ENCODE measurements at regions not wholly inside any gene's neighbourhood (a gene's known extent, or its start where the extent isn't known, plus 50 kb on each side); places are given as distances from the start of the nearest gene placed in this dataset.

GRCh38 chr4:125801924-125802323 is 487.2 kb downstream of the FAT4 start:
- no peak for TF ChIP-seq CTCF (IDR thresholded peaks at IDR 0.05; ENCODE audit: borderline replicate concordance, insufficient read depth, low read depth, low read length)
- H3K4me3 ChIP-seq (ENCODE audit: low read depth, low read length), result no peak overlapping the region

GRCh38 chr4:125808022-125808421 is 493.3 kb downstream of the FAT4 start:
- no peak for TF ChIP-seq CTCF (IDR thresholded peaks at IDR 0.05; ENCODE audit: borderline replicate concordance, insufficient read depth, low read depth, low read length)
- no peak overlapping the region for H3K4me3 ChIP-seq (ENCODE audit: low read depth, low read length)

GRCh38 chr4:125808570-125808969 is 493.8 kb downstream of the FAT4 start:
- no peak overlapping the region for H3K4me3 ChIP-seq (ENCODE audit: low read depth, low read length)
- no peak for TF ChIP-seq CTCF (IDR thresholded peaks at IDR 0.05; ENCODE audit: borderline replicate concordance, insufficient read depth, low read depth, low read length)

GRCh38 chr4:125811892-125812291 is 497.1 kb downstream of the FAT4 start:
- TF ChIP-seq CTCF (IDR thresholded peaks at IDR 0.05; ENCODE audit: borderline replicate concordance, insufficient read depth, low read depth, low read length), result no peak
- H3K4me3 ChIP-seq (ENCODE audit: low read depth, low read length), result no peak overlapping the region

- no peak overlapping the region for H3K4me3 ChIP-seq (ENCODE audit: low read depth, low read length)
- TF ChIP-seq CTCF (IDR thresholded peaks at IDR 0.05; ENCODE audit: borderline replicate concordance, insufficient read depth, low read depth, low read length), result no peak
These were observed 512.3 kb downstream of the FAT4 start for GRCh38 chr4:125826801-125827695.

GRCh38 chr4:125827696-125828052 is 512.9 kb downstream of the FAT4 start:
- no peak for TF ChIP-seq CTCF (IDR thresholded peaks at IDR 0.05; ENCODE audit: borderline replicate concordance, insufficient read depth, low read depth, low read length)

GRCh38 chr4:125828346-125828745 is 513.6 kb downstream of the FAT4 start:
- TF ChIP-seq CTCF (IDR thresholded peaks at IDR 0.05; ENCODE audit: borderline replicate concordance, insufficient read depth, low read depth, low read length), result no peak
- H3K4me3 ChIP-seq (ENCODE audit: low read depth, low read length), result no peak overlapping the region

More at GRCh38 chr4:125827696-125828052, 512.9 kb downstream of the FAT4 start:
- no peak overlapping the region for H3K4me3 ChIP-seq (ENCODE audit: low read depth, low read length)

Data from GM12875 (cell line).